K562 (cell line): ENCODE measurements at regions not wholly inside any gene's neighbourhood (a gene's known extent, or its start where the extent isn't known, plus 50 kb on each side); places are given as distances from the start of the nearest gene placed in this dataset.

Experiments
- ATAC-seq: fragments of 200-7000 bp; cut with Tn5 transposase; 3 replicates; pipeline ENCODE4 v1.9.1; 2020; ENCODE audit warnings: moderate library complexity
- BruUV-seq: library from RNA; stranded (reverse); fragments of 400-500 nt; replicated peaks from 2 replicates; lab custom pipeline; 2021; lab: Mats Ljungman, UMichigan
- CTCF ChIA-PET: fragments of 300-600 bp; formaldehyde crosslinking; extraction: SDS; loops from one replicate; lab custom pipeline; 2021; ENCODE audit warnings: low intra/inter-chr PET ratio; lab: Yijun Ruan, JAX
- POLR2A ChIA-PET: fragments of 300-600, 350-650 bp; sonication (Branson Sonifier 250); formaldehyde crosslinking; extraction: SDS; loops from one replicate; lab custom pipeline; 2021; ENCODE audit warnings: antibody characterized with exemption, inconsistent platforms; lab: Yijun Ruan, JAX
- DNase-seq, 4 experiments: peaks; one replicate each; pipeline versions ENCODE4 v3.0.0 to v3.0.0-alpha.2; 2011 to 2018; ENCODE audit warnings: low spot score in 3 of 4, mixed read lengths in 3 of 4; ENCODE audit errors: extremely low read depth in 1 of 4
- FAIRE-seq: peaks from 2 replicates; lab custom pipeline; 2011; peaks lifted over from hg19 to GRCh38; lab: Jason Lieb, UNC
- H2AFZ ChIP-seq: 2 replicates; pipeline ENCODE4 v1.6.0; 2011; ENCODE audit warnings: low read depth, low read length, control low read depth, inconsistent platforms
- H3K27ac ChIP-seq: fragments of 200-600 bp; 3 replicates; pipeline ENCODE4 v1.8.0; 2011; ENCODE audit warnings: low read depth, mild to moderate bottlenecking, control low read depth, inconsistent platforms, low read length, moderate library complexity, mixed read lengths; ENCODE audit errors: extremely low read depth
- H3K27me3 ChIP-seq, 2 experiments: fragments of 300-600 bp in 1 of 2; 2 replicates in 1 of 2; 3 replicates in 1 of 2; pipeline versions ENCODE4 v1.6.0 to v1.8.0; 2011; ENCODE audit warnings: inconsistent platforms in 2 of 2, low read length in 2 of 2, mild to moderate bottlenecking in 1 of 2, mixed read lengths in 1 of 2, moderate library complexity in 1 of 2; ENCODE audit not compliant: control insufficient read depth in 2 of 2, insufficient read depth in 2 of 2
- H3K36me3 ChIP-seq: fragments of 300-600 bp; 3 replicates; pipeline ENCODE4 v1.8.0; 2011; ENCODE audit warnings: mild to moderate bottlenecking, low read length, inconsistent platforms; ENCODE audit not compliant: control insufficient read depth, insufficient read depth
- H3K4me1 ChIP-seq, 2 experiments: fragments of 200-600 bp in 1 of 2; replicated peaks in 1 of 2; 2 replicates in 1 of 2; 3 replicates in 1 of 2; pipeline versions ENCODE4 v1.5.1 to v1.8.0; 2011; ENCODE audit warnings: inconsistent platforms in 2 of 2, low read length in 2 of 2, mild to moderate bottlenecking in 1 of 2, mixed read lengths in 1 of 2, moderate library complexity in 1 of 2; ENCODE audit not compliant: control insufficient read depth in 2 of 2, insufficient read depth in 2 of 2
- H3K4me2 ChIP-seq: 2 replicates; pipeline ENCODE4 v1.6.1; 2011; ENCODE audit warnings: low read length, control low read depth, inconsistent platforms, mixed read lengths; ENCODE audit not compliant: insufficient read depth
- H3K4me3 ChIP-seq: fragments of 200-600 bp; sonication (generic), shearing (Covaris generic); 2 replicates; pipeline ENCODE4 v1.5.1; 2016; ENCODE audit warnings: control low read depth, inconsistent platforms
- H3K79me2 ChIP-seq: fragments of 200-600 bp; 3 replicates; pipeline ENCODE4 v1.8.0; 2011; ENCODE audit warnings: low read length, inconsistent platforms; ENCODE audit not compliant: control insufficient read depth, insufficient read depth
- H3K9ac ChIP-seq, 2 experiments: 2 replicates each; pipeline versions ENCODE4 v1.6.0 to v1.6.1; 2011; ENCODE audit warnings: low read depth in 2 of 2, low read length in 2 of 2, control low read depth in 1 of 2, inconsistent platforms in 1 of 2, mild to moderate bottlenecking in 1 of 2, mixed read lengths in 1 of 2; ENCODE audit not compliant: insufficient read depth in 1 of 2
- H3K9me1 ChIP-seq: one replicate; pipeline ENCODE4 v1.6.0; 2011; ENCODE audit warnings: inconsistent platforms, mild to moderate bottlenecking, low read length, moderate library complexity; ENCODE audit not compliant: control insufficient read depth, insufficient read depth
- H3K9me3 ChIP-seq: replicated peaks from 2 replicates; pipeline ENCODE4 v1.5.1; 2011; ENCODE audit warnings: low read depth, low read length, inconsistent platforms; ENCODE audit not compliant: control insufficient read depth, insufficient read depth
- H4K20me1 ChIP-seq: replicated peaks from 2 replicates; pipeline ENCODE4 v1.6.1; 2011; ENCODE audit warnings: low read length, inconsistent platforms, mixed read lengths; ENCODE audit not compliant: control insufficient read depth, insufficient read depth
- ASH1L ChIP-seq: fragments of 450-650 bp; IDR thresholded peaks from 2 replicates; pipeline ENCODE4 v1.6.1; 2018; ENCODE audit warnings: borderline replicate concordance, mild to moderate bottlenecking, low read depth; ENCODE audit not compliant: partially characterized antibody
- ELF4 ChIP-seq: fragments of 450-650 bp; formaldehyde crosslinking; IDR thresholded peaks from 2 replicates; pipeline ENCODE4 v1.4.0; 2022; ENCODE audit warnings: missing genetic modification characterization
- FOXP1 ChIP-seq: sonication (generic); formaldehyde crosslinking; IDR thresholded peaks from 2 replicates; pipeline ENCODE4 v1.8.0; 2022; ENCODE audit warnings: mild to moderate bottlenecking, missing genetic modification reagents
- GABPA ChIP-seq: fragments of 200-800 bp; sonication (Bioruptor generic); conservative IDR thresholded peaks from 2 replicates; pipeline ENCODE4 v1.6.1; 2016; ENCODE audit warnings: low read depth, missing genetic modification characterization, missing compliant biosample characterization
- NCOR1 ChIP-seq: fragments of 450-650 bp; IDR thresholded peaks from 2 replicates; pipeline ENCODE4 v1.6.1; 2016; ENCODE audit warnings: mild to moderate bottlenecking, moderate library complexity
- RB1 ChIP-seq: fragments of 450-650 bp; IDR thresholded peaks from 2 replicates; pipeline ENCODE4 v1.6.1; 2017; ENCODE audit warnings: low read depth, mild to moderate bottlenecking
- SAFB2 ChIP-seq: fragments of 200-400 bp; formaldehyde crosslinking; IDR thresholded peaks from 2 replicates; pipeline ENCODE4 v1.6.1; 2018; ENCODE audit warnings: borderline replicate concordance, low read length, low read depth, moderate library complexity; ENCODE audit not compliant: severe bottlenecking
- TCF3 ChIP-seq: sonication (generic); formaldehyde crosslinking; IDR thresholded peaks from 2 replicates; pipeline ENCODE4 v1.4.0; 2020; ENCODE audit warnings: mild to moderate bottlenecking, missing genetic modification reagents
- TGIF2 ChIP-seq: sonication (generic); formaldehyde crosslinking; IDR thresholded peaks from 2 replicates; pipeline ENCODE4 v1.8.1; 2022; ENCODE audit warnings: mild to moderate bottlenecking, missing genetic modification reagents, moderate library complexity
- YBX1 ChIP-seq: fragments of 450-650 bp; IDR thresholded peaks from 2 replicates; pipeline ENCODE4 v1.7.1; 2016; ENCODE audit warnings: mild to moderate bottlenecking
- ZNF766 ChIP-seq: fragments of 200-800 bp; sonication (Bioruptor generic); conservative IDR thresholded peaks from 2 replicates; pipeline ENCODE4 v1.6.1; 2016; ENCODE audit warnings: missing genetic modification characterization, missing compliant biosample characterization
- ZNF780A ChIP-seq: fragments of 250-450 bp; sonication (Bioruptor Pico); IDR thresholded peaks from 2 replicates; pipeline ENCODE4 v1.5.0; 2021; ENCODE audit warnings: mild to moderate bottlenecking
- WGBS: fragments of 100-300 bp; shearing (Covaris generic); methylation state at CpG from one replicate; pipeline ENCODE4 v1.1.6; 2016; ENCODE audit warnings: low coverage, mixed read lengths; ENCODE audit not compliant: insufficient coverage; ENCODE audit errors: missing lambda C conversion rate; 5-methylcytosine and 5-hydroxymethylcytosine counted together
- in situ Hi-C: fragments of 300-500 bp; cut with MboI; formaldehyde crosslinking; loops from 4 replicates; pipeline ENCODE4 v1.15.0; 2018; ENCODE audit warnings: inconsistent platforms, mixed read lengths
- intact Hi-C: fragments of 100-400 bp; cut with micrococcal nuclease; formaldehyde crosslinking; loops from 2 replicates; pipeline ENCODE4 v1.14.2; 2022
- TF ChIP-seq, protein P1 (sequence below), 2 experiments: fragments of 450-650 bp in 1 of 2; sonication (generic) in 1 of 2; formaldehyde crosslinking in 1 of 2; IDR thresholded peaks in 1 of 2; conservative IDR thresholded peaks in 1 of 2; 2 replicates each; pipeline versions ENCODE4 v1.6.1 to v1.8.1; 2016 to 2023; ENCODE audit warnings: mild to moderate bottlenecking in 2 of 2, moderate library complexity in 2 of 2, inconsistent platforms in 1 of 2, missing genetic modification reagents in 1 of 2
- TF ChIP-seq, protein P2 (sequence below): fragments of 250-450 bp; sonication (Bioruptor Pico); IDR thresholded peaks from 2 replicates; pipeline ENCODE4 v1.9.0; 2021; ENCODE audit warnings: mild to moderate bottlenecking, inconsistent platforms
- TF ChIP-seq, protein P3 (sequence below): fragments of 450-650 bp; formaldehyde crosslinking; IDR thresholded peaks from 2 replicates; pipeline ENCODE4 v1.4.0; 2020; ENCODE audit warnings: mild to moderate bottlenecking, moderate library complexity

DNA sequence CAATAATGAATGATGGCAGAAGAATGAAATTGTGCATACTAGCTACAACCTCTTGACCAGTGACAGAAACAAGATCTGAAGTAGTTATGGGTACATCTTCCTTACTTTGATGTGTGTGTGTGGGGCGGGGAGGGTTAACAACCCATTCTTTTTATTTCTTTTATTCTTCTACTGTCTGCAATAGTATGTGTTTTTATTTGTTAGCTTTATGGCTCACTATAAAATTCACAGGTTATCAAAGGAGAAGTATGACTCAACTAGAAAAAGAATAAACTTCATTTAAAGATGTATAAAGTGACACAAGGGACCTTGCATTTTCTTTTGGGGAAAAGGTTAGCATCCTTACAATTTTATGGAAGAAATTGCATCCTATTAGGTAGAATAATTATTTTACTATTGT is 430.5 kb downstream of the DAD1 start:
- H3K9me3 ChIP-seq = no peaks in the 10 kb centered on the region
- no peak overlapping the region for H3K4me3 ChIP-seq
- no peaks in the 10 kb centered on the region for H3K9me1 ChIP-seq
- no peaks in the 10 kb centered on the region for H3K4me1 ChIP-seq
- ATAC-seq (no peak), DNase-seq (no peak), FAIRE-seq (no peak)
- H3K27ac ChIP-seq = no peak overlapping the region
- BruUV-seq = no TSS peak
- POLR2A ChIA-PET = no interaction called here
- no peak overlapping the region for H2AFZ ChIP-seq
- H3K9ac ChIP-seq = no peak overlapping the region
- WGBS = 8% methylated on average over 1 of the region's 1 CpG
- no peaks in the 10 kb centered on the region for H3K36me3 ChIP-seq
- no peaks in the 10 kb centered on the region for H4K20me1 ChIP-seq
- no peak overlapping the region for H3K4me2 ChIP-seq
- CTCF ChIA-PET = no interaction called here
- no peaks in the 10 kb centered on the region for H3K27me3 ChIP-seq
- in situ Hi-C loops (no loop called here), intact Hi-C loops (no loop called here)
- TF ChIP-seq, protein P1, sequence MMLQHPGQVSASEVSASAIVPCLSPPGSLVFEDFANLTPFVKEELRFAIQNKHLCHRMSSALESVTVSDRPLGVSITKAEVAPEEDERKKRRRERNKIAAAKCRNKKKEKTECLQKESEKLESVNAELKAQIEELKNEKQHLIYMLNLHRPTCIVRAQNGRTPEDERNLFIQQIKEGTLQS (IDR thresholded peaks at IDR 0.05) = no peak
- TF ChIP-seq, protein P1 (CRISPR knock-in tag; conservative IDR thresholded peaks at IDR 0.05) = no peak
- TF ChIP-seq FOXP1 (CRISPR knock-in tag) (no peak), SAFB2 (no peak), ELF4 (CRISPR knock-in tag) (no peak), GABPA (tag) (no peak), TGIF2 (CRISPR knock-in tag) (no peak), ASH1L (no peak), ZNF766 (CRISPR knock-in tag) (no peak), ZNF780A (CRISPR knock-in tag) (no peak), YBX1 (no peak), TCF3 (CRISPR knock-in tag) (no peak), RB1 (no peak), NCOR1 (no peak)
- TF ChIP-seq, protein P2, sequence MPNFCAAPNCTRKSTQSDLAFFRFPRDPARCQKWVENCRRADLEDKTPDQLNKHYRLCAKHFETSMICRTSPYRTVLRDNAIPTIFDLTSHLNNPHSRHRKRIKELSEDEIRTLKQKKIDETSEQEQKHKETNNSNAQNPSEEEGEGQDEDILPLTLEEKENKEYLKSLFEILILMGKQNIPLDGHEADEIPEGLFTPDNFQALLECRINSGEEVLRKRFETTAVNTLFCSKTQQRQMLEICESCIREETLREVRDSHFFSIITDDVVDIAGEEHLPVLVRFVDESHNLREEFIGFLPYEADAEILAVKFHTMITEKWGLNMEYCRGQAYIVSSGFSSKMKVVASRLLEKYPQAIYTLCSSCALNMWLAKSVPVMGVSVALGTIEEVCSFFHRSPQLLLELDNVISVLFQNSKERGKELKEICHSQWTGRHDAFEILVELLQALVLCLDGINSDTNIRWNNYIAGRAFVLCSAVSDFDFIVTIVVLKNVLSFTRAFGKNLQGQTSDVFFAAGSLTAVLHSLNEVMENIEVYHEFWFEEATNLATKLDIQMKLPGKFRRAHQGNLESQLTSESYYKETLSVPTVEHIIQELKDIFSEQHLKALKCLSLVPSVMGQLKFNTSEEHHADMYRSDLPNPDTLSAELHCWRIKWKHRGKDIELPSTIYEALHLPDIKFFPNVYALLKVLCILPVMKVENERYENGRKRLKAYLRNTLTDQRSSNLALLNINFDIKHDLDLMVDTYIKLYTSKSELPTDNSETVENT = no peak
- TF ChIP-seq, protein P3, sequence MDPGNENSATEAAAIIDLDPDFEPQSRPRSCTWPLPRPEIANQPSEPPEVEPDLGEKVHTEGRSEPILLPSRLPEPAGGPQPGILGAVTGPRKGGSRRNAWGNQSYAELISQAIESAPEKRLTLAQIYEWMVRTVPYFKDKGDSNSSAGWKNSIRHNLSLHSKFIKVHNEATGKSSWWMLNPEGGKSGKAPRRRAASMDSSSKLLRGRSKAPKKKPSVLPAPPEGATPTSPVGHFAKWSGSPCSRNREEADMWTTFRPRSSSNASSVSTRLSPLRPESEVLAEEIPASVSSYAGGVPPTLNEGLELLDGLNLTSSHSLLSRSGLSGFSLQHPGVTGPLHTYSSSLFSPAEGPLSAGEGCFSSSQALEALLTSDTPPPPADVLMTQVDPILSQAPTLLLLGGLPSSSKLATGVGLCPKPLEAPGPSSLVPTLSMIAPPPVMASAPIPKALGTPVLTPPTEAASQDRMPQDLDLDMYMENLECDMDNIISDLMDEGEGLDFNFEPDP (CRISPR knock-in tag) = no peak
- H3K79me2 ChIP-seq = no peaks in the 10 kb centered on the region
